ENCODE measurements at regions not wholly inside any gene's neighbourhood (a gene's known extent, or its start where the extent isn't known, plus 50 kb on each side); places are given as distances from the start of the nearest gene placed in this dataset.

GRCh38 chr7:142553216-142553615, 196.1 kb upstream of the PRSS1 start:
- 71% methylated on average over 2 of the region's 2 CpGs for WGBS

GRCh38 chr7:142548978-142549377, 200.3 kb upstream of the PRSS1 start:
- no peaks in the 10 kb centered on the region for H3K27me3 ChIP-seq (replicated peaks; ENCODE audit: insufficient read depth)
- intact Hi-C loops (cut with DNase I): no loop called here
- H3K36me3 ChIP-seq: no peaks in the 10 kb centered on the region
- H3K9me3 ChIP-seq: no peaks in the 10 kb centered on the region
- DNase-seq (ENCODE audit: low spot score): no peak
- no peak overlapping the region for H3K4me3 ChIP-seq
- no peak overlapping the region for H3K27ac ChIP-seq
- WGBS: 79% methylated on average over 1 of the region's 1 CpG
- TF ChIP-seq POLR2AphosphoS5 (IDR thresholded peaks at IDR 0.05) (no peak), POLR2A (IDR thresholded peaks at IDR 0.05) (no peak)
- TF ChIP-seq, protein P1, sequence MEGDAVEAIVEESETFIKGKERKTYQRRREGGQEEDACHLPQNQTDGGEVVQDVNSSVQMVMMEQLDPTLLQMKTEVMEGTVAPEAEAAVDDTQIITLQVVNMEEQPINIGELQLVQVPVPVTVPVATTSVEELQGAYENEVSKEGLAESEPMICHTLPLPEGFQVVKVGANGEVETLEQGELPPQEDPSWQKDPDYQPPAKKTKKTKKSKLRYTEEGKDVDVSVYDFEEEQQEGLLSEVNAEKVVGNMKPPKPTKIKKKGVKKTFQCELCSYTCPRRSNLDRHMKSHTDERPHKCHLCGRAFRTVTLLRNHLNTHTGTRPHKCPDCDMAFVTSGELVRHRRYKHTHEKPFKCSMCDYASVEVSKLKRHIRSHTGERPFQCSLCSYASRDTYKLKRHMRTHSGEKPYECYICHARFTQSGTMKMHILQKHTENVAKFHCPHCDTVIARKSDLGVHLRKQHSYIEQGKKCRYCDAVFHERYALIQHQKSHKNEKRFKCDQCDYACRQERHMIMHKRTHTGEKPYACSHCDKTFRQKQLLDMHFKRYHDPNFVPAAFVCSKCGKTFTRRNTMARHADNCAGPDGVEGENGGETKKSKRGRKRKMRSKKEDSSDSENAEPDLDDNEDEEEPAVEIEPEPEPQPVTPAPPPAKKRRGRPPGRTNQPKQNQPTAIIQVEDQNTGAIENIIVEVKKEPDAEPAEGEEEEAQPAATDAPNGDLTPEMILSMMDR (IDR thresholded peaks at IDR 0.05): no peak
- H3K4me1 ChIP-seq (replicated peaks): no peaks in the 10 kb centered on the region

More at GRCh38 chr7:142553216-142553615, 196.1 kb upstream of the PRSS1 start:
- H3K4me3 ChIP-seq: no peak overlapping the region
- no peaks in the 10 kb centered on the region for H3K36me3 ChIP-seq
- no peaks in the 10 kb centered on the region for H3K27me3 ChIP-seq (replicated peaks; ENCODE audit: insufficient read depth)
- TF ChIP-seq, protein P1 (IDR thresholded peaks at IDR 0.05): no peak
- TF ChIP-seq POLR2AphosphoS5 (IDR thresholded peaks at IDR 0.05) (no peak), POLR2A (IDR thresholded peaks at IDR 0.05) (no peak)
- H3K27ac ChIP-seq: no peak overlapping the region
- no peaks in the 10 kb centered on the region for H3K4me1 ChIP-seq (replicated peaks)
- DNase-seq (ENCODE audit: low spot score): no peak
- no peaks in the 10 kb centered on the region for H3K9me3 ChIP-seq
- intact Hi-C loops (cut with DNase I): no loop called here

DNA sequence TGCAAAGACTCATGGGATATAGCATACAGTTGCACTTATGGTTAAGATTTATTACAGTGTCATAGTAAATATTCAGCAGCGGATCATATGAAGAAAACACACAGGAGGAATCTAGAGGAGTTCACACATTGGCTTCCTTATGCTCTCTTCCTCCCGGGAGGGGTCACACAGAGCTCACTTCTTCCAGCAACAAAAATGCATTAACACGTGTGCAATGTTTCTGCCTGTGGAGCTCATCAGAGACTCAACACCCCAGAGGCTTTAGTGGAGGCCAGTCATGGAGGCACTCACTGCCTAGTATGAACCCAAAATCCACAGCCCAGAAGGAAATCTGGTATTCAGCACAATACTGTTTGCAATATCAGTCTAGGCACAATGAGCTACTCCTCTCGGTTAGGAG, 202.8 kb upstream of the PRSS1 start:
- H3K4me1 ChIP-seq (replicated peaks): no peaks in the 10 kb centered on the region
- no peaks in the 10 kb centered on the region for H3K36me3 ChIP-seq
- H3K27ac ChIP-seq: no peak overlapping the region
- WGBS: 78% methylated on average over 4 of the region's 4 CpGs
- H3K9me3 ChIP-seq: no peaks in the 10 kb centered on the region
- no peak overlapping the region for H3K4me3 ChIP-seq
- intact Hi-C loops (cut with DNase I): no loop called here
- no peaks in the 10 kb centered on the region for H3K27me3 ChIP-seq (replicated peaks; ENCODE audit: insufficient read depth)
- TF ChIP-seq POLR2AphosphoS5 (IDR thresholded peaks at IDR 0.05): no peak
- no peak for TF ChIP-seq POLR2A (IDR thresholded peaks at IDR 0.05)
- TF ChIP-seq, protein P1 (IDR thresholded peaks at IDR 0.05): no peak
- DNase-seq (ENCODE audit: low spot score): no peak

DNA sequence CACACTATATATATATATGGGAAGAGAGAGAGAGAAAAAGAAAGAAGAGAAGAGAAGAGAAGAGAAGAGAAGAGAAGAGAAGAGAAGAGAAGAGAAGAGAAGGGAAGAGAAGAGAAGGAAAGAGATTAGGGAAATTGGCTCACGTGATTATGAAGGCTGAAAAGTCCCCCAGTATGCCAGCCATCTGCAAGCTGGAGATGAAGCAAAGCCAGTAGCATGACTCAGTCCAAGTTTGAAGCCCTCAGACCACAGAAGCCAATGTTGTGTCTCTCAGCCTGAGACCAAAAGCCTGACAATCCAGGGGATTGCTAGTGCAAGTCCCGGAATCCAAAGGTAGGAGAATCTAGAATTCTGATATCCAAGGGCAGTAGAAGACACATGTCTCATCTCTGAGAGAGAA, 206.3 kb upstream of the PRSS1 start:
- intact Hi-C loops (cut with DNase I): no loop called here

DNA sequence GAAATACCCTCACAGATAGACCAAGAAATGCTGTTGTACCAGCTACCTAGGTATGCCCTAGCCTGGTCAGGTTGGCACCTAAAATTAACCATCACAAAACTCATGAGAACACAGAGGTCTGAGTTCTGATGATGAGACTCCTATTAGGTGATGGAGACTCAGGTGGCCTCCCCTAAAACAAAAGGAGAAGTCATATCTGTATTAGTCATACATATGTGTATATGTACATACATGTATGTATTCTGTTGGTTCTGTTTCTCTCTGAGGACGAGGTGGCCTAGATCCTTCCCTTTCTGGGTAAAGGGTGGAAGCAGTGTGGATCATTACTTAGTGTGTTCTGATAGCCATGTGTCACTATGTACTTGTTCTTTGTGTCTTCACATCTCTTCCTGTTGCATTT, 207.2 kb upstream of the PRSS1 start:
- DNase-seq (ENCODE audit: low spot score): no peak
- Histone ChIP-seq H3K27me3 (replicated peaks; ENCODE audit: insufficient read depth) (no peaks in the 10 kb centered on the region), H3K4me3 (no peak overlapping the region), H3K36me3 (no peaks in the 10 kb centered on the region), H3K4me1 (replicated peaks) (no peaks in the 10 kb centered on the region), H3K27ac (no peak overlapping the region), H3K9me3 (no peaks in the 10 kb centered on the region)
- 83% methylated on average over 1 of the region's 1 CpG for WGBS
- intact Hi-C loops (cut with DNase I): no loop called here
- TF ChIP-seq POLR2AphosphoS5 (IDR thresholded peaks at IDR 0.05): no peak

More for the DNA sequence above, 206.3 kb upstream of the PRSS1 start:
- Histone ChIP-seq H3K4me1 (replicated peaks) (no peaks in the 10 kb centered on the region), H3K36me3 (no peaks in the 10 kb centered on the region), H3K27ac (no peak overlapping the region), H3K4me3 (no peak overlapping the region), H3K27me3 (replicated peaks; ENCODE audit: insufficient read depth) (no peaks in the 10 kb centered on the region), H3K9me3 (no peaks in the 10 kb centered on the region)
- no peak for DNase-seq (ENCODE audit: low spot score)
- 70% methylated on average over 2 of the region's 2 CpGs for WGBS
- TF ChIP-seq POLR2A (IDR thresholded peaks at IDR 0.05) (no peak), POLR2AphosphoS5 (IDR thresholded peaks at IDR 0.05) (no peak)
- TF ChIP-seq, protein P1 (IDR thresholded peaks at IDR 0.05): no peak
